Retinal pigment epithelial cell (primary cell): ENCODE measurements at regions not wholly inside any gene's neighbourhood (a gene's known extent, or its start where the extent isn't known, plus 50 kb on each side); places are given as distances from the start of the nearest gene placed in this dataset.
"Not testable (repeated sequence)": the region's sequence is repeated elsewhere in the genome, so short reads cannot be mapped to it uniquely, and the experiment has no call there.

Experiments
- DNase-seq: peaks from one replicate; pipeline ENCODE4 v3.0.0-alpha.2; 2010; ENCODE audit warnings: low read depth
- H3K4me3 ChIP-seq: 2 replicates; pipeline ENCODE4 v1.5.1; 2011; ENCODE audit warnings: mild to moderate bottlenecking, low read length, control low read depth, moderate library complexity
- CTCF ChIP-seq: conservative IDR thresholded peaks from 2 replicates; pipeline ENCODE4 v1.5.1; 2011; ENCODE audit warnings: low read depth, low read length, control low read depth, inconsistent platforms

GRCh38 chr4:126395664-126396063 is 1080.9 kb downstream of the FAT4 start:
- TF ChIP-seq CTCF: no peak
- no peak overlapping the region for H3K4me3 ChIP-seq
- DNase-seq: no peak

- DNase-seq: no peak
- no peak for TF ChIP-seq CTCF
Measured at GRCh38 chr4:126396121-126396520, 1081.4 kb downstream of the FAT4 start.

GRCh38 chr4:126396703-126397102 is 1081.9 kb downstream of the FAT4 start:
- TF ChIP-seq CTCF: no peak
- no peak for DNase-seq
- no peak overlapping the region for H3K4me3 ChIP-seq

More at GRCh38 chr4:126396121-126396520, 1081.4 kb downstream of the FAT4 start:
- no peak overlapping the region for H3K4me3 ChIP-seq

GRCh38 chr4:126404549-126404948 is 1089.8 kb downstream of the FAT4 start:
- no peak for DNase-seq

GRCh38 chr4:126405369-126405982 is 1090.7 kb downstream of the FAT4 start:
- DNase-seq: no peak
- peak; percentile 69 for TF ChIP-seq CTCF
- no peak overlapping the region for H3K4me3 ChIP-seq

More at GRCh38 chr4:126404549-126404948, 1089.8 kb downstream of the FAT4 start:
- H3K4me3 ChIP-seq: no peak overlapping the region
- TF ChIP-seq CTCF: no peak

- no peak for DNase-seq
- TF ChIP-seq CTCF: no peak
- no peak overlapping the region for H3K4me3 ChIP-seq
Measured at GRCh38 chr4:126409746-126410145, 1095.0 kb downstream of the FAT4 start.

- no peak overlapping the region for H3K4me3 ChIP-seq
- DNase-seq: no peak
Measured at GRCh38 chr4:126411047-126411446, 1096.3 kb downstream of the FAT4 start.

GRCh38 chr4:126412310-126412709 is 1097.6 kb downstream of the FAT4 start:
- not testable (repeated sequence) for DNase-seq, H3K4me3 ChIP-seq

More at GRCh38 chr4:126411047-126411446, 1096.3 kb downstream of the FAT4 start:
- no peak for TF ChIP-seq CTCF
